PC-3 (cell line): ENCODE measurements at regions not wholly inside any gene's neighbourhood (a gene's known extent, or its start where the extent isn't known, plus 50 kb on each side); places are given as distances from the start of the nearest gene placed in this dataset.

Experiments
- CTCF ChIP-seq: fragments of 300-600 bp; sonication (generic); conservative IDR thresholded peaks from 2 replicates; pipeline ENCODE4 v1.5.1; 2017; ENCODE audit warnings: antibody characterized with exemption, low read depth, mild to moderate bottlenecking, low read length
- EZH2 ChIP-seq: fragments of 300-600 bp; sonication (generic); IDR thresholded peaks from one replicate; pipeline ENCODE4 v1.6.1; 2017; ENCODE audit warnings: antibody characterized with exemption, mild to moderate bottlenecking, low read length; ENCODE audit not compliant: unreplicated experiment
- EZH2phosphoT487 ChIP-seq: fragments of 300-600 bp; sonication (generic); IDR thresholded peaks from 2 replicates; pipeline ENCODE4 v1.6.1; 2018; ENCODE audit warnings: mild to moderate bottlenecking, antibody characterized with exemption, low read length, borderline replicate concordance

- TF ChIP-seq CTCF (no peak), EZH2 (no peak), EZH2phosphoT487 (no peak)
These were observed 551.9 kb upstream of the GOLIM4 start for GRCh38 chr3:168647582-168647981.
